HEK293 (cell line): ENCODE measurements at regions not wholly inside any gene's neighbourhood (a gene's known extent, or its start where the extent isn't known, plus 50 kb on each side); places are given as distances from the start of the nearest gene placed in this dataset.

Experiments
- CTCF ChIA-PET: fragments of 350-600 bp; formaldehyde crosslinking; extraction: SDS; loops from one replicate; lab custom pipeline; 2021; ENCODE audit warnings: antibody characterized with exemption; lab: Yijun Ruan, JAX
- POLR2A ChIA-PET: fragments of 300-600 bp; formaldehyde crosslinking; extraction: SDS; loops from one replicate; lab custom pipeline; 2020; ENCODE audit warnings: antibody characterized with exemption, inconsistent platforms; lab: Yijun Ruan, JAX
- H3K27ac ChIP-seq: fragments of 200-500 bp; sonication (Bioruptor generic); 2 replicates; pipeline ENCODE4 v1.5.1; 2014; ENCODE audit warnings: low read depth, low read length, control low read depth, inconsistent platforms; ENCODE audit errors: extremely low read depth
- H3K36me3 ChIP-seq, 2 experiments: fragments of 200-500 bp in 1 of 2; sonication (Bioruptor generic) in 1 of 2; 1 replicate in 1 of 2; 2 replicates in 1 of 2; pipeline ENCODE4 v1.5.1; 2014 to 2017; ENCODE audit warnings: inconsistent platforms in 2 of 2, low read length in 2 of 2; ENCODE audit not compliant: control insufficient read depth in 2 of 2, insufficient read depth in 1 of 2
- H3K4me1 ChIP-seq: fragments of 200-500 bp; sonication (Bioruptor generic); 2 replicates; pipeline ENCODE4 v1.5.1; 2014; ENCODE audit warnings: mild to moderate bottlenecking, low read length, inconsistent platforms; ENCODE audit not compliant: control insufficient read depth, insufficient read depth
- H3K4me3 ChIP-seq: 2 replicates; pipeline ENCODE4 v1.5.1; 2011; ENCODE audit warnings: low read depth, mild to moderate bottlenecking, control low read depth, low read length, moderate library complexity
- H3K9me3 ChIP-seq: fragments of 200-500 bp; sonication (Bioruptor generic); 2 replicates; pipeline ENCODE4 v1.5.1; 2014; ENCODE audit warnings: low read depth, low read length, inconsistent platforms; ENCODE audit not compliant: control insufficient read depth, insufficient read depth
- EGR2 ChIP-seq: fragments of 450-650 bp; formaldehyde crosslinking; IDR thresholded peaks from 2 replicates; pipeline ENCODE4 v1.5.1; 2016; ENCODE audit warnings: low read depth, missing biosample characterization, missing genetic modification characterization
- KLF10 ChIP-seq: fragments of 450-650 bp; IDR thresholded peaks from 2 replicates; pipeline ENCODE4 v1.5.1; 2018; ENCODE audit warnings: missing biosample characterization, mild to moderate bottlenecking, missing genetic modification characterization
- MEIS1 ChIP-seq: sonication (generic); formaldehyde crosslinking; IDR thresholded peaks from 2 replicates; pipeline ENCODE4 v1.8.1; 2022; ENCODE audit warnings: missing genetic modification reagents, mild to moderate bottlenecking, borderline replicate concordance
- MYNN ChIP-seq: fragments of 450-650 bp; formaldehyde crosslinking; IDR thresholded peaks from 2 replicates; pipeline ENCODE4 v1.5.1; 2016; ENCODE audit warnings: missing biosample characterization, missing genetic modification characterization, borderline replicate concordance
- MZF1 ChIP-seq: fragments of 450-650 bp; formaldehyde crosslinking; IDR thresholded peaks from 2 replicates; pipeline ENCODE4 v1.5.1; 2017; ENCODE audit warnings: missing biosample characterization, missing genetic modification characterization, borderline replicate concordance
- PRDM2 ChIP-seq: fragments of 450-650 bp; formaldehyde crosslinking; IDR thresholded peaks from 2 replicates; pipeline ENCODE4 v1.5.1; 2016; ENCODE audit warnings: missing biosample characterization, missing genetic modification characterization, borderline replicate concordance
- SETDB1 ChIP-seq: IDR thresholded peaks from one replicate; pipeline ENCODE4 v1.6.1; 2017; ENCODE audit warnings: mild to moderate bottlenecking, low read length, moderate library complexity, mixed read lengths; ENCODE audit not compliant: insufficient read length
- ZNF112 ChIP-seq: fragments of 450-650 bp; formaldehyde crosslinking; IDR thresholded peaks from 2 replicates; pipeline ENCODE4 v1.5.0; 2017; ENCODE audit warnings: missing biosample characterization, missing genetic modification characterization
- ZNF175 ChIP-seq: fragments of 450-650 bp; formaldehyde crosslinking; IDR thresholded peaks from 2 replicates; pipeline ENCODE4 v1.5.1; 2016; ENCODE audit warnings: missing biosample characterization, missing genetic modification characterization
- ZNF184 ChIP-seq: fragments of 450-650 bp; IDR thresholded peaks from 2 replicates; pipeline ENCODE4 v1.5.1; 2018; ENCODE audit warnings: missing biosample characterization, mild to moderate bottlenecking, missing genetic modification characterization
- ZNF214 ChIP-seq: fragments of 450-650 bp; formaldehyde crosslinking; IDR thresholded peaks from 2 replicates; pipeline ENCODE4 v1.5.1; 2017; ENCODE audit warnings: missing biosample characterization, mild to moderate bottlenecking, missing genetic modification characterization, borderline replicate concordance
- ZNF24 ChIP-seq: fragments of 450-650 bp; formaldehyde crosslinking; IDR thresholded peaks from 2 replicates; pipeline ENCODE4 v1.5.1; 2016; ENCODE audit warnings: missing biosample characterization, missing genetic modification characterization
- ZNF366 ChIP-seq: fragments of 450-650 bp; formaldehyde crosslinking; conservative IDR thresholded peaks from 2 replicates; pipeline ENCODE4 v1.5.1; 2016; ENCODE audit warnings: missing biosample characterization, missing genetic modification characterization
- ZNF449 ChIP-seq: fragments of 450-650 bp; formaldehyde crosslinking; IDR thresholded peaks from 2 replicates; pipeline ENCODE4 v1.5.1; 2017; ENCODE audit warnings: missing biosample characterization, mild to moderate bottlenecking, missing genetic modification characterization, moderate library complexity
- ZNF510 ChIP-seq: fragments of 450-650 bp; formaldehyde crosslinking; IDR thresholded peaks from 2 replicates; pipeline ENCODE4 v1.5.1; 2018; ENCODE audit warnings: mild to moderate bottlenecking, missing genetic modification characterization, missing biosample characterization; ENCODE audit not compliant: insufficient replicate concordance
- ZNF561 ChIP-seq: fragments of 450-650 bp; IDR thresholded peaks from 2 replicates; pipeline ENCODE4 v1.5.1; 2018; ENCODE audit warnings: missing biosample characterization, missing genetic modification characterization, borderline replicate concordance
- ZNF596 ChIP-seq: fragments of 450-650 bp; IDR thresholded peaks from 2 replicates; pipeline ENCODE4 v1.5.0; 2018; ENCODE audit warnings: missing biosample characterization, mild to moderate bottlenecking, missing genetic modification characterization, moderate library complexity
- ZSCAN30 ChIP-seq: fragments of 450-650 bp; IDR thresholded peaks from 2 replicates; pipeline ENCODE4 v1.5.1; 2018; ENCODE audit warnings: missing biosample characterization, mild to moderate bottlenecking, missing genetic modification characterization, moderate library complexity
- TF ChIP-seq, protein P1 (sequence below): fragments of 450-650 bp; formaldehyde crosslinking; IDR thresholded peaks from 2 replicates; pipeline ENCODE4 v1.5.1; 2016; ENCODE audit warnings: missing biosample characterization, missing genetic modification characterization

DNA sequence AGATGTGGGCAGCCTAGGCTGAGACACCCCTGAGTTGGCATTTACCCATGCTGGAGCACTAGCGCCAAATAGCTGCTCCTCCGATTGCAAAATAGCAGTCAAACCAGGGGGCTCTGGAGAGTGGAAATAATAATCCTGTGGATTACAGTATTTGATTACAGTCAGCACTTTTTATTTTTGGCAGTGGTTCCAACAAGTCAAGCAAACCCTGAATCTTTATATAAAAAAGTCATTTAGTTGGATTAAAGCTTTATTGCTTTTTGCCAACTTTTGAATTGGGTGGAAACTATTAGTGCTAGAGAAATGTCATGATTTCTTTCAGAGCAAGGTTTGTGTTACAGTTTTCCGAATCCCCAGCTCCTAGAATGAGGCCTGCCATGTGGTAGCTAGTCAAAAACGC, 99.3 kb upstream of the FAM20A start:
- Histone ChIP-seq H3K27ac (no peak overlapping the region), H3K9me3 (no peaks in the 10 kb centered on the region), H3K36me3 (no peaks in the 10 kb centered on the region), H3K4me1 (no peaks in the 10 kb centered on the region; the same call in 1 of the 2 replicates), H3K4me3 (no peak overlapping the region)
- POLR2A ChIA-PET, result no interaction called here
- CTCF ChIA-PET, result no interaction called here
- no peak for TF ChIP-seq ZNF112
- TF ChIP-seq MYNN, result no peak
- TF ChIP-seq, protein P1, sequence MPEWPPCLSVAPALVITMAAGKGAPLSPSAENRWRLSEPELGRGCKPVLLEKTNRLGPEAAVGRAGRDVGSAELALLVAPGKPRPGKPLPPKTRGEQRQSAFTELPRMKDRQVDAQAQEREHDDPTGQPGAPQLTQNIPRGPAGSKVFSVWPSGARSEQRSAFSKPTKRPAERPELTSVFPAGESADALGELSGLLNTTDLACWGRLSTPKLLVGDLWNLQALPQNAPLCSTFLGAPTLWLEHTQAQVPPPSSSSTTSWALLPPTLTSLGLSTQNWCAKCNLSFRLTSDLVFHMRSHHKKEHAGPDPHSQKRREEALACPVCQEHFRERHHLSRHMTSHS (tag by site-specific recombination), result no peak
- TF ChIP-seq MEIS1 (CRISPR knock-in tag), result no peak
- TF ChIP-seq EGR2, result no peak
- TF ChIP-seq ZNF561, result no peak
- TF ChIP-seq ZNF449 (tag by site-specific recombination), result no peak
- no peak for TF ChIP-seq ZNF596 (tag by site-specific recombination)
- TF ChIP-seq ZNF24, result no peak
- TF ChIP-seq KLF10 (tag by site-specific recombination), result no peak

DNA sequence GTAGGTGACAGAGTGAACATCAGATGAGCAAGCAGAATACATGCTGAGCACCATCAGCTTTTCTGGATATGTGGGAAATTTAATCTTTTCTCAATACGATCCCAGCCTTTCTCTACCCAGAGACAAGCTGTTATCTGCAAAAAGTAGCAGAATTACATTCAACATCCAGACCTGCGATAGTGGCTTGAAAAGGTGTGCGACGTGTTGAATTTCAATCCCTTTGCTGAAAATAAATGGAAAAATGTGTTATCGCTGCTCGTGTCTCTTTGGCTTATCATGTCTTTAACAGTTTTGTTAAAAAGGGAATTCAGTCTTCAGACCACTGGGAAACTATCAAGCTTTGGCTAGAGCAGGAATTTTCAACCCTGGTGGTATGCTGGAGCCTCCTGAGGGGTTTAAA, 98.8 kb upstream of the FAM20A start:
- no peaks in the 10 kb centered on the region for H3K36me3 ChIP-seq
- H3K4me3 ChIP-seq, result no peak overlapping the region
- H3K4me1 ChIP-seq, result no peaks in the 10 kb centered on the region; the same call in 1 of the 2 replicates
- ChIA-PET POLR2A (no interaction called here), CTCF (no interaction called here)
- H3K9me3 ChIP-seq, result no peaks in the 10 kb centered on the region
- no peak overlapping the region for H3K27ac ChIP-seq
- TF ChIP-seq MZF1 (tag by site-specific recombination) (no peak), ZNF510 (tag by site-specific recombination) (no peak), ZNF366 (tag by site-specific recombination) (no peak), ZNF175 (no peak), ZNF184 (tag by site-specific recombination) (no peak), ZSCAN30 (tag by site-specific recombination) (no peak), SETDB1 (no peak), ZNF214 (tag by site-specific recombination) (no peak), PRDM2 (no peak)
